Chondrocyte (in vitro differentiated cells): ENCODE measurements at regions not wholly inside any gene's neighbourhood (a gene's known extent, or its start where the extent isn't known, plus 50 kb on each side); places are given as distances from the start of the nearest gene placed in this dataset.
"Not testable (repeated sequence)": the region's sequence is repeated elsewhere in the genome, so short reads cannot be mapped to it uniquely, and the experiment has no call there.

Source experiments
- DNase-seq: peaks from one replicate; pipeline ENCODE4 v3.0.0; 2021; ENCODE audit warnings: mixed read lengths, low spot score
- H3K27ac Mint-ChIP-seq: one replicate; pipeline ENCODE4 v1.8.0; 2021; ENCODE audit warnings: mild to moderate bottlenecking, moderate library complexity, mixed read lengths; ENCODE audit not compliant: unreplicated experiment
- H3K27me3 Mint-ChIP-seq: 2 replicates; pipeline ENCODE4 v1.8.0; 2021; ENCODE audit warnings: low read depth, mixed read lengths
- H3K36me3 Mint-ChIP-seq: 2 replicates; pipeline ENCODE4 v1.8.0; 2021; ENCODE audit warnings: low read depth, mixed read lengths
- H3K4me1 Mint-ChIP-seq: 2 replicates; pipeline ENCODE4 v1.8.0; 2021; ENCODE audit warnings: low read depth, mild to moderate bottlenecking, mixed read lengths
- H3K4me3 Mint-ChIP-seq: one replicate; pipeline ENCODE4 v1.8.0; 2021; ENCODE audit warnings: mild to moderate bottlenecking, moderate library complexity, mixed read lengths; ENCODE audit not compliant: unreplicated experiment
- H3K9me3 Mint-ChIP-seq: 2 replicates; pipeline ENCODE4 v1.8.0; 2021; ENCODE audit warnings: low read depth, mixed read lengths
- CTCF ChIP-seq: fragments of 200-600 bp; sonication (generic); IDR thresholded peaks from 2 replicates; pipeline ENCODE4 v1.5.0; 2021; ENCODE audit warnings: antibody characterized with exemption, mild to moderate bottlenecking, moderate library complexity

- Mint-ChIP-seq H3K27ac (no peak overlapping the region), H3K9me3 (no peaks in the 10 kb centered on the region), H3K4me1 (peaks cover 25% of the 10 kb centered on the region), H3K4me3 (no peak overlapping the region), H3K36me3 (no peaks in the 10 kb centered on the region), H3K27me3 (no peaks in the 10 kb centered on the region)
- DNase-seq: no peak
- TF ChIP-seq CTCF: no peak
Observed at GRCh38 chr5:124825250-124825982, 79.0 kb upstream of the ZNF608 start.

GRCh38 chr5:124825983-124826337 is 79.5 kb upstream of the ZNF608 start:
- DNase-seq: no peak
- no peak for TF ChIP-seq CTCF
- Mint-ChIP-seq H3K27ac (no peak overlapping the region), H3K27me3 (no peaks in the 10 kb centered on the region), H3K4me3 (no peak overlapping the region), H3K9me3 (no peaks in the 10 kb centered on the region), H3K36me3 (no peaks in the 10 kb centered on the region), H3K4me1 (peaks cover 25% of the 10 kb centered on the region)

GRCh38 chr5:124828731-124829234 is 82.3 kb upstream of the ZNF608 start:
- Mint-ChIP-seq H3K4me1 (peaks cover 12% of the 10 kb centered on the region), H3K27me3 (no peaks in the 10 kb centered on the region), H3K27ac (no peak overlapping the region), H3K36me3 (peaks cover 2% of the 10 kb centered on the region), H3K4me3 (no peak overlapping the region), H3K9me3 (peaks cover 9% of the 10 kb centered on the region)
- no peak for DNase-seq
- no peak for TF ChIP-seq CTCF

GRCh38 chr5:124831687-124832240 is 85.3 kb upstream of the ZNF608 start:
- DNase-seq: no peak
- H3K9me3 Mint-ChIP-seq: peaks cover 22% of the 10 kb centered on the region

GRCh38 chr5:124832510-124832909 is 86.1 kb upstream of the ZNF608 start:
- no peak for TF ChIP-seq CTCF
- Mint-ChIP-seq H3K27me3 (no peaks in the 10 kb centered on the region), H3K27ac (no peak overlapping the region), H3K4me3 (no peak overlapping the region), H3K9me3 (peaks cover 25% of the 10 kb centered on the region), H3K4me1 (no peaks in the 10 kb centered on the region), H3K36me3 (peaks cover 7% of the 10 kb centered on the region)
- no peak for DNase-seq

More at GRCh38 chr5:124831687-124832240, 85.3 kb upstream of the ZNF608 start:
- no peaks in the 10 kb centered on the region for H3K4me1 Mint-ChIP-seq
- H3K27me3 Mint-ChIP-seq: no peaks in the 10 kb centered on the region
- no peak overlapping the region for H3K27ac Mint-ChIP-seq
- no peak overlapping the region for H3K4me3 Mint-ChIP-seq
- H3K36me3 Mint-ChIP-seq: peaks cover 7% of the 10 kb centered on the region
- TF ChIP-seq CTCF: no peak

- not testable (repeated sequence) for H3K27ac Mint-ChIP-seq, H3K4me3 Mint-ChIP-seq, H3K36me3 Mint-ChIP-seq, DNase-seq, H3K27me3 Mint-ChIP-seq, H3K4me1 Mint-ChIP-seq
- H3K9me3 Mint-ChIP-seq: peaks cover 25% of the 10 kb centered on the region
Observed at GRCh38 chr5:124836314-124836713, 89.9 kb upstream of the ZNF608 start.
